CD4-positive, alpha-beta T cell (primary cell): ENCODE measurements at regions not wholly inside any gene's neighbourhood (a gene's known extent, or its start where the extent isn't known, plus 50 kb on each side); places are given as distances from the start of the nearest gene placed in this dataset.

Experiments
- ATAC-seq: fragments of 200-7000 bp; cut with Tn5 transposase; one replicate; pipeline ENCODE4 v1.10.0; 2022; ENCODE audit warnings: mild to moderate bottlenecking; ENCODE audit not compliant: poor library complexity
- CTCF ChIA-PET: fragments of 350-600 bp; sonication (Branson Sonifier 250); formaldehyde crosslinking; loops from one replicate; lab custom pipeline; 2021; ENCODE audit warnings: antibody characterized with exemption, inconsistent platforms; lab: Charles Lee
- POLR2A ChIA-PET: fragments of 350-600 bp; sonication (Branson Sonifier 250); formaldehyde crosslinking; loops from one replicate; lab custom pipeline; 2021; ENCODE audit warnings: antibody characterized with exemption, inconsistent platforms; lab: Charles Lee
- DNase-seq, 14 experiments: peaks; one replicate each; pipeline ENCODE4 v3.0.0-alpha.2; 2013 to 2020; ENCODE audit warnings: mixed read lengths in 2 of 14
- H3K27ac ChIP-seq, 2 donors: one replicate each; pipeline versions ENCODE4 v1.5.1 to v1.7.0; 2013; ENCODE audit warnings: low read length in 2 of 2, low read depth in 1 of 2, mild to moderate bottlenecking in 1 of 2
- H3K27me3 ChIP-seq, 2 experiments: 1 replicate in 1 of 2; 2 replicates in 1 of 2; pipeline versions ENCODE4 v1.6.1 to v1.7.0; 2013; ENCODE audit warnings: low read length in 2 of 2, control low read depth in 1 of 2, mild to moderate bottlenecking in 1 of 2, moderate library complexity in 1 of 2; ENCODE audit not compliant: insufficient read depth in 2 of 2, control insufficient read depth in 1 of 2
- H3K36me3 ChIP-seq: one replicate; pipeline ENCODE4 v1.6.1; 2013; ENCODE audit warnings: low read length, control low read depth; ENCODE audit not compliant: insufficient read depth
- H3K4me1 ChIP-seq: one replicate; pipeline ENCODE4 v1.6.1; 2013; ENCODE audit warnings: low read length, control low read depth; ENCODE audit not compliant: insufficient read depth
- H3K4me3 ChIP-seq: one replicate; pipeline ENCODE4 v1.5.1; 2013; ENCODE audit warnings: mild to moderate bottlenecking, low read length, moderate library complexity
- H3K9me3 ChIP-seq, 2 experiments: 1 replicate in 1 of 2; 2 replicates in 1 of 2; pipeline versions ENCODE4 v1.6.1 to v1.7.0; 2013; ENCODE audit warnings: low read length in 2 of 2, mild to moderate bottlenecking in 2 of 2, control low read depth in 1 of 2, moderate library complexity in 1 of 2; ENCODE audit not compliant: control insufficient read depth in 1 of 2, insufficient read depth in 1 of 2
- H3K27ac Mint-ChIP-seq: one replicate; pipeline ENCODE4 v1.8.0; 2020; ENCODE audit warnings: mixed read lengths
- H3K27me3 Mint-ChIP-seq: one replicate; pipeline ENCODE4 v1.8.0; 2021; ENCODE audit warnings: mixed read lengths
- H3K36me3 Mint-ChIP-seq: one replicate; pipeline ENCODE4 v1.8.0; 2021; ENCODE audit warnings: low read depth, mixed read lengths
- H3K4me1 Mint-ChIP-seq: one replicate; pipeline ENCODE4 v1.8.0; 2021; ENCODE audit warnings: low read depth, mixed read lengths
- H3K4me3 Mint-ChIP-seq: one replicate; pipeline ENCODE4 v1.8.0; 2020; ENCODE audit warnings: mild to moderate bottlenecking, mixed read lengths
- H3K9me3 Mint-ChIP-seq: one replicate; pipeline ENCODE4 v1.8.0; 2020; ENCODE audit warnings: mixed read lengths
- CTCF ChIP-seq: fragments of 200-600 bp; IDR thresholded peaks from one replicate; pipeline ENCODE4 v1.8.0; 2022; ENCODE audit warnings: antibody characterized with exemption, mild to moderate bottlenecking
- intact Hi-C, 2 experiments: fragments of 100-400 bp; cut with DNase I in 1 of 2; cut with micrococcal nuclease in 1 of 2; formaldehyde crosslinking; loops; one replicate each; pipeline versions ENCODE4 v1.15.1 to v1.9.0; 2023 to 2025; cut with DNase I, micrococcal nuclease

- Mint-ChIP-seq H3K36me3 (no peaks in the 10 kb centered on the region), H3K4me1 (no peaks in the 10 kb centered on the region), H3K27me3 (no peaks in the 10 kb centered on the region), H3K9me3 (no peaks in the 10 kb centered on the region), H3K27ac (no peak overlapping the region), H3K4me3 (no peak overlapping the region)
- intact Hi-C loops, result no loop called here
- H3K27ac ChIP-seq, result no peak overlapping the region
- no peak overlapping the region for H3K4me3 ChIP-seq
- no peaks in the 10 kb centered on the region for H3K4me1 ChIP-seq
- no peak for DNase-seq
- ChIA-PET CTCF (no interaction called here), POLR2A (no interaction called here)
- peaks cover 0 to 51% of the 10 kb centered on the region in 2 experiments for H3K9me3 ChIP-seq
- H3K36me3 ChIP-seq, result no peaks in the 10 kb centered on the region
- no peak for ATAC-seq
- H3K27me3 ChIP-seq, result no peaks in the 10 kb centered on the region
- no peak for TF ChIP-seq CTCF
These were observed 959.6 kb downstream of the RPA4 start for GRCh38 chrX:97843200-97843811.

- no peaks in the 10 kb centered on the region for H3K4me1 ChIP-seq
- H3K27me3 ChIP-seq, result no peaks in the 10 kb centered on the region
- H3K9me3 Mint-ChIP-seq, result no peaks in the 10 kb centered on the region
- H3K27ac Mint-ChIP-seq, result no peak overlapping the region
- H3K4me1 Mint-ChIP-seq, result no peaks in the 10 kb centered on the region
- H3K36me3 ChIP-seq, result no peaks in the 10 kb centered on the region
- ChIA-PET CTCF (no interaction called here), POLR2A (no interaction called here)
- H3K27me3 Mint-ChIP-seq, result no peaks in the 10 kb centered on the region
- TF ChIP-seq CTCF, result no peak
- ATAC-seq, result no peak
- H3K27ac ChIP-seq, result no peak overlapping the region
- peaks cover 0 to 58% of the 10 kb centered on the region in 2 experiments for H3K9me3 ChIP-seq
- intact Hi-C loops, result no loop called here
- H3K4me3 ChIP-seq, result no peak overlapping the region
- H3K36me3 Mint-ChIP-seq, result no peaks in the 10 kb centered on the region
- no peak overlapping the region for H3K4me3 Mint-ChIP-seq
- DNase-seq, result no peak
These were observed 960.5 kb downstream of the RPA4 start for GRCh38 chrX:97844161-97844560.

- TF ChIP-seq CTCF, result no peak
- POLR2A ChIA-PET, result no interaction called here
- ATAC-seq (no peak), DNase-seq (no peak)
- Mint-ChIP-seq H3K27me3 (no peaks in the 10 kb centered on the region), H3K4me3 (no peak overlapping the region), H3K4me1 (no peaks in the 10 kb centered on the region), H3K9me3 (no peaks in the 10 kb centered on the region), H3K36me3 (no peaks in the 10 kb centered on the region), H3K27ac (no peak overlapping the region)
- intact Hi-C loops, result no loop called here
- no peaks in the 10 kb centered on the region for H3K27me3 ChIP-seq
- H3K4me1 ChIP-seq, result no peaks in the 10 kb centered on the region
- peaks cover 0 to 58% of the 10 kb centered on the region in 2 experiments for H3K9me3 ChIP-seq
- CTCF ChIA-PET, result no interaction called here
- H3K4me3 ChIP-seq, result no peak overlapping the region
- no peaks in the 10 kb centered on the region for H3K36me3 ChIP-seq
- H3K27ac ChIP-seq, result no peak overlapping the region
These were observed 961.2 kb downstream of the RPA4 start for GRCh38 chrX:97844943-97845342.
